ENCODE measurements at regions not wholly inside any gene's neighbourhood (a gene's known extent, or its start where the extent isn't known, plus 50 kb on each side); places are given as distances from the start of the nearest gene placed in this dataset.

GRCh38 chr3:102000620-102001209 lies 151.4 kb downstream of the NFKBIZ start:
- Histone ChIP-seq H3K9me3 (ENCODE audit: control insufficient read depth, insufficient read depth, low read depth, low read length) (no peaks in the 10 kb centered on the region), H3K27me3 (ENCODE audit: control insufficient read depth, insufficient read depth, low read length) (no peaks in the 10 kb centered on the region), H3K9ac (ENCODE audit: insufficient read depth, low read length) (no peak overlapping the region), H3K36me3 (ENCODE audit: control insufficient read depth, insufficient read depth, low read length) (no peaks in the 10 kb centered on the region), H3K4me1 (ENCODE audit: control insufficient read depth, extremely low read depth, insufficient read depth, low read length) (no peaks in the 10 kb centered on the region), H3K79me2 (ENCODE audit: control insufficient read depth, insufficient read depth, low read length) (no peaks in the 10 kb centered on the region), H4K20me1 (ENCODE audit: control insufficient read depth, extremely low read depth, insufficient read depth, low read length) (no peaks in the 10 kb centered on the region), H3K4me3 (replicated peaks in 1 of 4; ENCODE audit: control extremely low read depth in 1 of 4, insufficient read depth in 1 of 4, low read depth in 3 of 4, low read length in 4 of 4) (no peak overlapping the region), H2AFZ (ENCODE audit: low read length) (no peak overlapping the region), H3K4me2 (ENCODE audit: extremely low read depth, insufficient read depth, low read length) (no peak overlapping the region), H3K27ac (ENCODE audit: insufficient read depth, low read length) (no peak overlapping the region)
- TF ChIP-seq EZH2 (IDR thresholded peaks at IDR 0.05; ENCODE audit: low read length, missing control alignments) (no peak), CTCF (conservative IDR thresholded peaks at IDR 0.05 in 1 of 2, IDR thresholded peaks at IDR 0.05 in 1 of 2; ENCODE audit: low read depth in 1 of 2, low read length in 2 of 2) (no peak)
- DNase-seq (ENCODE audit: low read depth in 2 of 2): no peak

- Histone ChIP-seq H3K27me3 (ENCODE audit: control insufficient read depth, insufficient read depth, low read length) (no peaks in the 10 kb centered on the region), H3K9ac (ENCODE audit: insufficient read depth, low read length) (no peak overlapping the region), H2AFZ (ENCODE audit: low read length) (no peak overlapping the region), H3K4me2 (ENCODE audit: extremely low read depth, insufficient read depth, low read length) (no peak overlapping the region), H3K27ac (ENCODE audit: insufficient read depth, low read length) (no peak overlapping the region), H3K36me3 (ENCODE audit: control insufficient read depth, insufficient read depth, low read length) (no peaks in the 10 kb centered on the region), H3K79me2 (ENCODE audit: control insufficient read depth, insufficient read depth, low read length) (no peaks in the 10 kb centered on the region), H3K9me3 (ENCODE audit: control insufficient read depth, insufficient read depth, low read depth, low read length) (no peaks in the 10 kb centered on the region), H3K4me1 (ENCODE audit: control insufficient read depth, extremely low read depth, insufficient read depth, low read length) (no peaks in the 10 kb centered on the region), H4K20me1 (ENCODE audit: control insufficient read depth, extremely low read depth, insufficient read depth, low read length) (no peaks in the 10 kb centered on the region), H3K4me3 (replicated peaks in 1 of 4; ENCODE audit: control extremely low read depth in 1 of 4, insufficient read depth in 1 of 4, low read depth in 3 of 4, low read length in 4 of 4) (no peak overlapping the region)
- TF ChIP-seq CTCF (conservative IDR thresholded peaks at IDR 0.05 in 1 of 2, IDR thresholded peaks at IDR 0.05 in 1 of 2; ENCODE audit: low read depth in 1 of 2, low read length in 2 of 2): no peak
- TF ChIP-seq EZH2 (IDR thresholded peaks at IDR 0.05; ENCODE audit: low read length, missing control alignments): no peak
- DNase-seq (ENCODE audit: low read depth in 2 of 2): no peak
Measured at GRCh38 chr3:102002056-102002455, 152.7 kb downstream of the NFKBIZ start.

GRCh38 chr3:102004561-102004960 lies 155.2 kb downstream of the NFKBIZ start:
- no peak overlapping the region for H3K4me3 ChIP-seq (replicated peaks in 1 of 4; ENCODE audit: control extremely low read depth in 1 of 4, insufficient read depth in 1 of 4, low read depth in 3 of 4, low read length in 4 of 4)
- H3K79me2 ChIP-seq (ENCODE audit: control insufficient read depth, insufficient read depth, low read length): no peaks in the 10 kb centered on the region
- no peaks in the 10 kb centered on the region for H4K20me1 ChIP-seq (ENCODE audit: control insufficient read depth, extremely low read depth, insufficient read depth, low read length)
- no peaks in the 10 kb centered on the region for H3K9me3 ChIP-seq (ENCODE audit: control insufficient read depth, insufficient read depth, low read depth, low read length)
- H2AFZ ChIP-seq (ENCODE audit: low read length): no peak overlapping the region
- no peaks in the 10 kb centered on the region for H3K27me3 ChIP-seq (ENCODE audit: control insufficient read depth, insufficient read depth, low read length)
- no peak overlapping the region for H3K27ac ChIP-seq (ENCODE audit: insufficient read depth, low read length)
- no peaks in the 10 kb centered on the region for H3K36me3 ChIP-seq (ENCODE audit: control insufficient read depth, insufficient read depth, low read length)
- H3K9ac ChIP-seq (ENCODE audit: insufficient read depth, low read length): no peak overlapping the region
- no peak for DNase-seq (ENCODE audit: low read depth in 2 of 2)
- TF ChIP-seq EZH2 (IDR thresholded peaks at IDR 0.05; ENCODE audit: low read length, missing control alignments) (no peak), CTCF (conservative IDR thresholded peaks at IDR 0.05 in 1 of 2, IDR thresholded peaks at IDR 0.05 in 1 of 2; ENCODE audit: low read depth in 1 of 2, low read length in 2 of 2) (no peak)
- no peak overlapping the region for H3K4me2 ChIP-seq (ENCODE audit: extremely low read depth, insufficient read depth, low read length)
- H3K4me1 ChIP-seq (ENCODE audit: control insufficient read depth, extremely low read depth, insufficient read depth, low read length): no peaks in the 10 kb centered on the region

All from fibroblast of lung (primary cell).